Panc1 (cell line): ENCODE measurements at regions not wholly inside any gene's neighbourhood (a gene's known extent, or its start where the extent isn't known, plus 50 kb on each side); places are given as distances from the start of the nearest gene placed in this dataset.

Experiments used
- POLR2AphosphoS5 ChIP-seq: IDR thresholded peaks from 2 replicates; pipeline ENCODE4 v1.6.1; 2012; ENCODE audit warnings: mild to moderate bottlenecking, low read depth, low read length, moderate library complexity
- SIN3A ChIP-seq: IDR thresholded peaks from 2 replicates; pipeline ENCODE4 v1.6.1; 2012; ENCODE audit warnings: low read depth, mild to moderate bottlenecking, low read length, moderate library complexity, borderline replicate concordance; ENCODE audit not compliant: insufficient read depth
- TF ChIP-seq, protein P1 (sequence below), 2 experiments: IDR thresholded peaks; 2 replicates each; pipeline ENCODE4 v1.6.1; 2011 to 2012; ENCODE audit warnings: low read depth in 2 of 2, control low read depth in 1 of 2, low read length in 1 of 2, mild to moderate bottlenecking in 1 of 2, moderate library complexity in 1 of 2; ENCODE audit not compliant: insufficient read depth in 1 of 2
- TF ChIP-seq, protein P2 (sequence below): fragments of 450-650 bp; IDR thresholded peaks from 2 replicates; pipeline ENCODE4 v1.5.1; 2017; ENCODE audit warnings: mild to moderate bottlenecking

DNA sequence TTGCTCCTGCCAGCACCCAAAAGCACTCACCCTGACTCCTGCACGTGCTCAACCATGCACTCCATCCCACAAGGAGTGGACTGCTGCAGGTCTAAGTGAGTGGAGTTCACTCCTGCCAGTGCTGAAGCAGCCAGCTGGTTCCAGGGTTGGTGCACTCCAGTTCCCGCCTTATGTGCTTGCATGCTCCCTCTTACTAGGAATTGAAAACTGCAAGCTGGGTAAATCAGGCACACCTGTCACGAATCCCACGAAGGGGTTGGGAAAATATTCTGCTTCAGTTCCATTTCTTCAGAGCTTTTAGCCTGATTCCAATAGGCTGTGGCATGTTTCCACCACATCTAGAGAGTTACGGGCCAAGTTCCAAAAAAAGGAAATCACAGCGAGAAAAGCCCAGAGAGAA lies 1365.5 kb upstream of the CHAC2 start:
- TF ChIP-seq, protein P1, sequence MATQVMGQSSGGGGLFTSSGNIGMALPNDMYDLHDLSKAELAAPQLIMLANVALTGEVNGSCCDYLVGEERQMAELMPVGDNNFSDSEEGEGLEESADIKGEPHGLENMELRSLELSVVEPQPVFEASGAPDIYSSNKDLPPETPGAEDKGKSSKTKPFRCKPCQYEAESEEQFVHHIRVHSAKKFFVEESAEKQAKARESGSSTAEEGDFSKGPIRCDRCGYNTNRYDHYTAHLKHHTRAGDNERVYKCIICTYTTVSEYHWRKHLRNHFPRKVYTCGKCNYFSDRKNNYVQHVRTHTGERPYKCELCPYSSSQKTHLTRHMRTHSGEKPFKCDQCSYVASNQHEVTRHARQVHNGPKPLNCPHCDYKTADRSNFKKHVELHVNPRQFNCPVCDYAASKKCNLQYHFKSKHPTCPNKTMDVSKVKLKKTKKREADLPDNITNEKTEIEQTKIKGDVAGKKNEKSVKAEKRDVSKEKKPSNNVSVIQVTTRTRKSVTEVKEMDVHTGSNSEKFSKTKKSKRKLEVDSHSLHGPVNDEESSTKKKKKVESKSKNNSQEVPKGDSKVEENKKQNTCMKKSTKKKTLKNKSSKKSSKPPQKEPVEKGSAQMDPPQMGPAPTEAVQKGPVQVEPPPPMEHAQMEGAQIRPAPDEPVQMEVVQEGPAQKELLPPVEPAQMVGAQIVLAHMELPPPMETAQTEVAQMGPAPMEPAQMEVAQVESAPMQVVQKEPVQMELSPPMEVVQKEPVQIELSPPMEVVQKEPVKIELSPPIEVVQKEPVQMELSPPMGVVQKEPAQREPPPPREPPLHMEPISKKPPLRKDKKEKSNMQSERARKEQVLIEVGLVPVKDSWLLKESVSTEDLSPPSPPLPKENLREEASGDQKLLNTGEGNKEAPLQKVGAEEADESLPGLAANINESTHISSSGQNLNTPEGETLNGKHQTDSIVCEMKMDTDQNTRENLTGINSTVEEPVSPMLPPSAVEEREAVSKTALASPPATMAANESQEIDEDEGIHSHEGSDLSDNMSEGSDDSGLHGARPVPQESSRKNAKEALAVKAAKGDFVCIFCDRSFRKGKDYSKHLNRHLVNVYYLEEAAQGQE (IDR thresholded peaks at IDR 0.05; ENCODE audit: insufficient read depth in 1 of 2, low read depth in 2 of 2, low read length in 1 of 2): no peak
- TF ChIP-seq, protein P2, sequence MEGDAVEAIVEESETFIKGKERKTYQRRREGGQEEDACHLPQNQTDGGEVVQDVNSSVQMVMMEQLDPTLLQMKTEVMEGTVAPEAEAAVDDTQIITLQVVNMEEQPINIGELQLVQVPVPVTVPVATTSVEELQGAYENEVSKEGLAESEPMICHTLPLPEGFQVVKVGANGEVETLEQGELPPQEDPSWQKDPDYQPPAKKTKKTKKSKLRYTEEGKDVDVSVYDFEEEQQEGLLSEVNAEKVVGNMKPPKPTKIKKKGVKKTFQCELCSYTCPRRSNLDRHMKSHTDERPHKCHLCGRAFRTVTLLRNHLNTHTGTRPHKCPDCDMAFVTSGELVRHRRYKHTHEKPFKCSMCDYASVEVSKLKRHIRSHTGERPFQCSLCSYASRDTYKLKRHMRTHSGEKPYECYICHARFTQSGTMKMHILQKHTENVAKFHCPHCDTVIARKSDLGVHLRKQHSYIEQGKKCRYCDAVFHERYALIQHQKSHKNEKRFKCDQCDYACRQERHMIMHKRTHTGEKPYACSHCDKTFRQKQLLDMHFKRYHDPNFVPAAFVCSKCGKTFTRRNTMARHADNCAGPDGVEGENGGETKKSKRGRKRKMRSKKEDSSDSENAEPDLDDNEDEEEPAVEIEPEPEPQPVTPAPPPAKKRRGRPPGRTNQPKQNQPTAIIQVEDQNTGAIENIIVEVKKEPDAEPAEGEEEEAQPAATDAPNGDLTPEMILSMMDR: no peak
- TF ChIP-seq POLR2AphosphoS5: no peak
- no peak for TF ChIP-seq SIN3A
